T follicular helper cell (primary cell): ENCODE measurements at regions not wholly inside any gene's neighbourhood (a gene's known extent, or its start where the extent isn't known, plus 50 kb on each side); places are given as distances from the start of the nearest gene placed in this dataset.
"Not testable (repeated sequence)": the region's sequence is repeated elsewhere in the genome, so short reads cannot be mapped to it uniquely, and the experiment has no call there.

ENCODE experiments used
- DNase-seq: peaks from one replicate; pipeline ENCODE4 v3.0.0-alpha.2; 2020; ENCODE audit warnings: low read depth

- DNase-seq, result not testable (repeated sequence)
These were observed 61.4 kb upstream of the PTPN1 start for GRCh38 chr20:50448625-50449403.

- no peak for DNase-seq
These were observed 60.3 kb upstream of the PTPN1 start for GRCh38 chr20:50449738-50450492.

GRCh38 chr20:50450493-50450826 is 59.7 kb upstream of the PTPN1 start:
- no peak for DNase-seq

- DNase-seq, result no peak
These were observed 59.1 kb upstream of the PTPN1 start for GRCh38 chr20:50450881-50451752.

- not testable (repeated sequence) for DNase-seq
These were observed 58.3 kb upstream of the PTPN1 start for GRCh38 chr20:50451792-50452425.

GRCh38 chr20:50453533-50454244 is 56.5 kb upstream of the PTPN1 start:
- DNase-seq, result no peak

GRCh38 chr20:50455245-50455644 is 54.9 kb upstream of the PTPN1 start:
- DNase-seq, result not testable (repeated sequence)

GRCh38 chr20:50455656-50456451 is 54.3 kb upstream of the PTPN1 start:
- DNase-seq, result no peak

- no peak for DNase-seq
These were observed 53.5 kb upstream of the PTPN1 start for GRCh38 chr20:50456452-50457324.

GRCh38 chr20:50459124-50459918 is 50.9 kb upstream of the PTPN1 start:
- DNase-seq, result no peak

- no peak for DNase-seq
These were observed 50.0 kb upstream of the PTPN1 start for GRCh38 chr20:50460115-50460607.
